ENCODE measurements at regions not wholly inside any gene's neighbourhood (a gene's known extent, or its start where the extent isn't known, plus 50 kb on each side); places are given as distances from the start of the nearest gene placed in this dataset.

- DNase-seq (ENCODE audit: low spot score), result no peak
- Histone ChIP-seq H3K4me1 (no peaks in the 10 kb centered on the region), H2AFZ (replicated peaks) (no peak overlapping the region), H3K27me3 (no peaks in the 10 kb centered on the region), H3K79me2 (ENCODE audit: low read depth) (no peaks in the 10 kb centered on the region), H3K36me3 (no peaks in the 10 kb centered on the region), H3K9me3 (ENCODE audit: low read depth) (no peaks in the 10 kb centered on the region), H3K4me2 (no peak overlapping the region), H3K4me3 (no peak overlapping the region), H3K9ac (no peak overlapping the region), H4K20me1 (ENCODE audit: low read depth) (no peaks in the 10 kb centered on the region), H3K27ac (no peak overlapping the region), H3F3A (ENCODE audit: low read depth) (no peaks in the 10 kb centered on the region)
- no peak overlapping the region for H3K27ac Mint-ChIP-seq
- no peak overlapping the region for H3K4me3 Mint-ChIP-seq
- no peaks in the 10 kb centered on the region for H3K36me3 Mint-ChIP-seq
- TF ChIP-seq CTCF (IDR thresholded peaks at IDR 0.05) (no peak), EZH2 (IDR thresholded peaks at IDR 0.05) (no peak), EZH2phosphoT487 (IDR thresholded peaks at IDR 0.05) (no peak)
- no peaks in the 10 kb centered on the region for H3K9me3 Mint-ChIP-seq
- no peaks in the 10 kb centered on the region for H3K4me1 Mint-ChIP-seq
- H3K27me3 Mint-ChIP-seq (ENCODE audit: insufficient read depth, low read depth), result no peaks in the 10 kb centered on the region
Observed at GRCh38 chr3:94587291-94587690, 524.4 kb downstream of the NSUN3 start.

- Mint-ChIP-seq H3K4me1 (no peaks in the 10 kb centered on the region), H3K9me3 (no peaks in the 10 kb centered on the region), H3K4me3 (no peak overlapping the region), H3K27ac (no peak overlapping the region), H3K27me3 (ENCODE audit: insufficient read depth, low read depth) (no peaks in the 10 kb centered on the region), H3K36me3 (no peaks in the 10 kb centered on the region)
- TF ChIP-seq CTCF (IDR thresholded peaks at IDR 0.05) (no peak), EZH2 (IDR thresholded peaks at IDR 0.05) (no peak), EZH2phosphoT487 (IDR thresholded peaks at IDR 0.05) (no peak)
- no peaks in the 10 kb centered on the region for H4K20me1 ChIP-seq (ENCODE audit: low read depth)
- no peaks in the 10 kb centered on the region for H3K4me1 ChIP-seq
- H3K4me2 ChIP-seq, result no peak overlapping the region
- H3K9me3 ChIP-seq (ENCODE audit: low read depth), result no peaks in the 10 kb centered on the region
- H3K36me3 ChIP-seq, result no peaks in the 10 kb centered on the region
- H3K27ac ChIP-seq, result no peak overlapping the region
- no peaks in the 10 kb centered on the region for H3K79me2 ChIP-seq (ENCODE audit: low read depth)
- H3K9ac ChIP-seq, result no peak overlapping the region
- H3K27me3 ChIP-seq, result no peaks in the 10 kb centered on the region
- H3F3A ChIP-seq (ENCODE audit: low read depth), result no peaks in the 10 kb centered on the region
- no peak overlapping the region for H3K4me3 ChIP-seq
- no peak for DNase-seq (ENCODE audit: low spot score)
- no peak overlapping the region for H2AFZ ChIP-seq (replicated peaks)
Observed at GRCh38 chr3:94593526-94594150, 530.8 kb downstream of the NSUN3 start.

- Histone ChIP-seq H4K20me1 (ENCODE audit: low read depth) (no peaks in the 10 kb centered on the region), H3K27ac (no peak overlapping the region), H3K36me3 (no peaks in the 10 kb centered on the region), H3F3A (ENCODE audit: low read depth) (no peaks in the 10 kb centered on the region), H3K27me3 (no peaks in the 10 kb centered on the region), H3K4me2 (no peak overlapping the region), H3K9ac (no peak overlapping the region), H3K4me1 (no peaks in the 10 kb centered on the region), H3K79me2 (ENCODE audit: low read depth) (no peaks in the 10 kb centered on the region), H3K4me3 (no peak overlapping the region), H3K9me3 (ENCODE audit: low read depth) (no peaks in the 10 kb centered on the region), H2AFZ (replicated peaks) (no peak overlapping the region)
- no peaks in the 10 kb centered on the region for H3K9me3 Mint-ChIP-seq
- H3K4me3 Mint-ChIP-seq, result no peak overlapping the region
- peak; percentile 5 for DNase-seq (ENCODE audit: low spot score)
- no peak for TF ChIP-seq EZH2 (IDR thresholded peaks at IDR 0.05)
- no peak for TF ChIP-seq CTCF (IDR thresholded peaks at IDR 0.05)
- TF ChIP-seq EZH2phosphoT487 (IDR thresholded peaks at IDR 0.05), result no peak
- no peaks in the 10 kb centered on the region for H3K4me1 Mint-ChIP-seq
- no peaks in the 10 kb centered on the region for H3K36me3 Mint-ChIP-seq
- no peak overlapping the region for H3K27ac Mint-ChIP-seq
- no peaks in the 10 kb centered on the region for H3K27me3 Mint-ChIP-seq (ENCODE audit: insufficient read depth, low read depth)
Observed at GRCh38 chr3:94596141-94596540, 533.3 kb downstream of the NSUN3 start.

All from neural progenitor cell (in vitro differentiated cells).